Dendritic cell treated with granulocyte-macrophage colony-stimulating factor and Interleukin-4, amounts not matched to agents 40 ng/mL and 50 ng/mL, for 4 days (primary cell): ENCODE measurements at regions not wholly inside any gene's neighbourhood (a gene's known extent, or its start where the extent isn't known, plus 50 kb on each side); places are given as distances from the start of the nearest gene placed in this dataset.

Source experiments
- H3K27ac Mint-ChIP-seq: one replicate; pipeline ENCODE4 v1.8.0; 2022; ENCODE audit warnings: mild to moderate bottlenecking, mixed read lengths
- H3K27me3 Mint-ChIP-seq: one replicate; pipeline ENCODE4 v1.8.0; 2022; ENCODE audit warnings: mild to moderate bottlenecking, mixed read lengths
- H3K36me3 Mint-ChIP-seq: one replicate; pipeline ENCODE4 v1.8.0; 2022; ENCODE audit warnings: low read depth, mixed read lengths
- H3K4me1 Mint-ChIP-seq: one replicate; pipeline ENCODE4 v1.8.0; 2022; ENCODE audit warnings: low read depth, mixed read lengths
- H3K4me3 Mint-ChIP-seq: one replicate; pipeline ENCODE4 v1.8.0; 2022; ENCODE audit warnings: mild to moderate bottlenecking, moderate library complexity, mixed read lengths
- H3K9me3 Mint-ChIP-seq: one replicate; pipeline ENCODE4 v1.8.0; 2022; ENCODE audit warnings: mixed read lengths
- intact Hi-C: fragments of 100-400 bp; cut with micrococcal nuclease; formaldehyde crosslinking; loops from one replicate; pipeline ENCODE4 v1.15.0; 2022

DNA sequence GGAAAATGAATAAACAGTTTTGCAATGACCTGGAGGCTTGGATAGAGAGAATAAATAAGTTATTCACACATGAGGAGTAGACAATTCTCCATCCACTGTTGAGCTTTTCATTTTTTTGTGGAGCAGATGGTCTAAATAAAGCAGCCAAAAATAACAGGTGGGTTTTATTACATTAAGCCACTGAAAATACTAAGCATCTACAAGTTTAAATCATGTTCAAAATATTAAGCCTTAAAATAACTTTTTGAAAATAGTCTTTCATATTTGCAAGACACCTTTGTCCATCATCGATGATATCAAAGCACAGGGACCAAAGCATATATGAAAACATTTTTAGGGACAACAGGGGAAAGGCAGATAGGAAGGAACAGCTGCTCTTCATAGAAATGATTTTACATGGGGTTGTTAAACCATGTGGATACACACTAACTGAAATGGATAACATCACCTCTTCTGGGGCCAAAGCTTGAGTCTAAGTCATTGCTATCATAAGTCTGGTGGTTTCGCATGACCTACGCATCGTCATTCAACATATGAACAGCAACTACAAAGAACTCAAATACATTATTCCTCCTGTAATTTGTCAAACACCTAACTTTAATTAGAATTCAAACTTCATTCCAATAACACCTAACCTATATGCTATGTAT, 197.6 kb upstream of the CHST9 start:
- intact Hi-C loops, result no loop called here
- Mint-ChIP-seq H3K27ac (no peak overlapping the region), H3K4me1 (no peaks in the 10 kb centered on the region), H3K9me3 (no peaks in the 10 kb centered on the region), H3K4me3 (no peak overlapping the region), H3K36me3 (no peaks in the 10 kb centered on the region), H3K27me3 (no peaks in the 10 kb centered on the region)

DNA sequence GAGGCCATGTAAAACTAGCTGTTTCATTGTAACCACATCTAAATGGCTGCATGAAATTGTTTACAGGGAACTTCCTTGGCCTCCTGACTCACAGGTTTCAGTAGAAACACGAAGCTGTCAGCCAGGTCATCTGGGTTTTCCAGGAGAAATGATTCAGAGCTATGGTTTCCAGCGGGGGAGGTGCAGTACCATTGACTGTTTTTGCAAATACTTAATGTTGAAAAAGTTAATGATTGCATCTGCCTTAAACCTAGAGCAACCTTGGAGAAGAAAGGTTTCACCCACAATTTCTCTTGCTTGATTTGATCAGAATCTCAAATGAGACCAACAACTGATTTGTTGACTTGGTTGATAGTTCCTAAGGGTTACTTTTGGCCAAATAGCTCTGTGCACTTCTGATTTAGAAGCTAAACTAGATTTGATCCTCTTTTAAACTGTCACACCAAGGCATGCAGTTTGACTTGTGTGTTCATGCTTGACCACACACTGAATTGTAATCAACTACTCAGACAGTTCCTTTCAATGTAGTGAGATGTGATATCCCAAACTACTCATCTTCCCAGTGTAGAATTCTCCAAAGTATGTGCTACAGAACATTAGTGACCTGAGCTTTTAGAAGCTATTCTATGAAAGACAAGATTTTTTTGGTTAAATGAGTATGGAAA, 193.5 kb upstream of the CHST9 start:
- Mint-ChIP-seq H3K36me3 (no peaks in the 10 kb centered on the region), H3K4me3 (no peak overlapping the region), H3K27me3 (no peaks in the 10 kb centered on the region), H3K9me3 (no peaks in the 10 kb centered on the region), H3K4me1 (no peaks in the 10 kb centered on the region), H3K27ac (no peak overlapping the region)
- intact Hi-C loops, result no loop called here

DNA sequence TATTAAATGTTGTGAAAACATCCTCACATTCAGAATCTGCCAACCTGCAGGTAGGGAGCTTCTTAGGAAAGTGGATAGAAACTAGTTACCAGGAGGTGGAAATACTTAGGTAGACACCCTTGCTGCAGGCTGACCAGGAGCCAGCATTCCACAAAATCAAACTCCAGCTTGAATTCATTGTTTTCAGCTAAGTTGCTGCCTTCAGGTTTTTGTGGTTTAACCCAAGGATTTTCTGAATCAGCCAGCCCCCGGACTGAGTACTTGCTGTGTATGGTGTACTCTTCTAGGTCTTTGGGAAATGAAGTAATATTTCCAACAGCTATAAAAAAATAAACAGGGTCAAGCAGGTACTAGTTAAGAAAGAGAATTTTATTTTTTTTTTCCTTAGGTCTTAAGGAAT, 192.1 kb upstream of the CHST9 start:
- H3K36me3 Mint-ChIP-seq, result no peaks in the 10 kb centered on the region
- H3K9me3 Mint-ChIP-seq, result no peaks in the 10 kb centered on the region

DNA sequence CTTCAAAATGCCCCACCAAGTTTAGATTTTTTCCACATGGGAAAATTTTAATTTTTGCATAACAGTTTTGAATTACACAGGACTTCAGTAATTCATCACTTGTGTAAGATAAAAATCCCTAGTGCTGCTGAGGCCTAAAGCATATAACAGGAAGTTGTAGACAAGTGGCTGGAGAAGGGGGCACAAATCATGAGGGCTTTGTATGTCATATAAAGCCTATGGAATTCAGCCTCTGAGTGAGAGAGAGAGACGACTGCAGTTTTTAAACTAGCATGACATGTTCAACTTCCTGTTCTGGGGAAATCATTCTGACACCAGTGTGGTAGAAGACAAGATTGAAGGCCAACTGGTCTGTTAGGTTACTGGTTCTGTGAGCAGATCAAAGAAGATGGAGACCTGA, 187.3 kb upstream of the CHST9 start:
- intact Hi-C loops, result no loop called here
- Mint-ChIP-seq H3K36me3 (no peaks in the 10 kb centered on the region), H3K9me3 (no peaks in the 10 kb centered on the region), H3K4me1 (no peaks in the 10 kb centered on the region), H3K4me3 (no peak overlapping the region), H3K27ac (no peak overlapping the region), H3K27me3 (no peaks in the 10 kb centered on the region)

More for the DNA sequence above, 192.1 kb upstream of the CHST9 start:
- intact Hi-C loops, result no loop called here
- H3K27me3 Mint-ChIP-seq, result no peaks in the 10 kb centered on the region
- no peak overlapping the region for H3K27ac Mint-ChIP-seq
- H3K4me3 Mint-ChIP-seq, result no peak overlapping the region
- no peaks in the 10 kb centered on the region for H3K4me1 Mint-ChIP-seq

DNA sequence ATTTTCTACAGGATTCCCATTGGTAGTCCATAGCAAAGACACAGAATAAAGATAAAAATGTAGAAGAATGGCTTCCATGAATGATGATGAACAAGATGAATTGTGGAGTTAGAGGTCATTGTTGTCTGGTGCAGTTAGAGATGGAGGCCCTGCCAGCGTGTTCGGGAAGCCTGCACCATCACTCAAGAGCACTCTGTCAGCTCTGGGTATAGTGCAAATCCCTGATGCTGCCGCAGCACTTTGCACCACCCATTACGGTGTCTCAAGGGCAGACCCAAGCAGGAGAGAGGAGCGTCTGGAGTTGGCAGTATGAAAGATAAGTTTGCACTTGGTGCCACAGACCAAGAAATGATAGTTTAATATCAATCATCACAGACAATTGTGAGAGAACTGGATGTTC, 181.6 kb upstream of the CHST9 start:
- no peaks in the 10 kb centered on the region for H3K27me3 Mint-ChIP-seq
- intact Hi-C loops, result no loop called here
- H3K36me3 Mint-ChIP-seq, result no peaks in the 10 kb centered on the region
- no peak overlapping the region for H3K27ac Mint-ChIP-seq
- no peaks in the 10 kb centered on the region for H3K4me1 Mint-ChIP-seq
- no peaks in the 10 kb centered on the region for H3K9me3 Mint-ChIP-seq
- no peak overlapping the region for H3K4me3 Mint-ChIP-seq

DNA sequence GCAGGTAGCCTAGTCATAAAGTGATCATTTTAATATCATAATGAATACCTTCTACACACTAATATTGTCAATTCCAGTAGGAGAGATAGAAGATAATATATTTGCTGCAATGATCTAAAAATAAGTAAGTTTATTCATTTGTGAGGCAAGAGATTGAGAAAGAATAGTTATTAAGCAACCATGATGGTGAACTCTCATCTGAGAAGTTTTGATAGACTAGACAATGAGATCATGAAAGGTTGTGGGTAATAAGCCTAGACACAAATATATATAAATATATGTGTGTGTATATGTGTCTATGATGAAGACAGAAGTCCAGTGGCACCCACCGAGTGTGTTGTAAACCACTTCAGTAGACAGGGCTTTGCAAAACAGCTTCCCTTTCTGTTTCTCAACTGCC, 181.0 kb upstream of the CHST9 start:
- Mint-ChIP-seq H3K36me3 (no peaks in the 10 kb centered on the region), H3K4me3 (no peak overlapping the region), H3K27me3 (no peaks in the 10 kb centered on the region), H3K4me1 (no peaks in the 10 kb centered on the region), H3K27ac (no peak overlapping the region), H3K9me3 (no peaks in the 10 kb centered on the region)
- intact Hi-C loops, result no loop called here

DNA sequence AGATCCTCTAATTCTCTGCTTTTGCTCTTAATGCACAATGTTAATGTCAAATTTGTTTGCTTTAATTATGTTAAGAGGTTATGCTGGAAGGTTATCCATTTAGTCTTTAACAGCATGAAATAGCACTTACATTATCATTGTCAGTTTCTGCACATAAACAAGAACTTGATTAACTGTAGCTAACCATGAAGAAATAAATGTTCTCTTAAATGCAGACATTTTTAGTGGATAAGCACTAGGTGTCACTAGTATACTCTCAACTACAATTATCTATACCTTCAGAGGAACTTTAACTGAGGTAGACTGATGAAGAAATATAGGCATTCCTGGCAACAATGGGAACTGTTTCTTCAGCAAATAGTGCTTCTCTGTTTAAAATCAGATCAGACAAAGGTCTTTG, 178.8 kb upstream of the CHST9 start:
- Mint-ChIP-seq H3K27ac (no peak overlapping the region), H3K4me3 (no peak overlapping the region), H3K4me1 (no peaks in the 10 kb centered on the region), H3K9me3 (no peaks in the 10 kb centered on the region), H3K27me3 (no peaks in the 10 kb centered on the region), H3K36me3 (no peaks in the 10 kb centered on the region)
- intact Hi-C loops, result no loop called here

DNA sequence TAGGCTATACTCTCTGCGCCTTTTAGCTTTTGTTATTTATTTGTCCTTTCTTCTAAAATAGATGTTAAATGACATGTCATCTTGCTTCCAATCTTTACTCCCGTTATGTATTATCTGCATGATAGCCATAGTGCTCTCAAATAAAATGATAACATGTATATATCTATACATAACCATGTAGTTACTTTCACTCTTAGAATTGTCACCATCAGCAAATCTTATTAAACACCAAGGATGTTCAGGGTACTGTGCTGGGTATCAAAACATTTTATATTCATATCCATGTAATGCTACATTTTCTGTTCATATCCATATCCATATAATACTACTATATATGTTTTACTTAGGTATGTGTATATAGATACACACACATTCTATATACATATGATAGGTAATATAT, 176.4 kb upstream of the CHST9 start:
- H3K36me3 Mint-ChIP-seq, result no peaks in the 10 kb centered on the region
- intact Hi-C loops, result no loop called here
- H3K27me3 Mint-ChIP-seq, result no peaks in the 10 kb centered on the region
- H3K4me1 Mint-ChIP-seq, result no peaks in the 10 kb centered on the region
- H3K4me3 Mint-ChIP-seq, result no peak overlapping the region
- no peaks in the 10 kb centered on the region for H3K9me3 Mint-ChIP-seq
- no peak overlapping the region for H3K27ac Mint-ChIP-seq

DNA sequence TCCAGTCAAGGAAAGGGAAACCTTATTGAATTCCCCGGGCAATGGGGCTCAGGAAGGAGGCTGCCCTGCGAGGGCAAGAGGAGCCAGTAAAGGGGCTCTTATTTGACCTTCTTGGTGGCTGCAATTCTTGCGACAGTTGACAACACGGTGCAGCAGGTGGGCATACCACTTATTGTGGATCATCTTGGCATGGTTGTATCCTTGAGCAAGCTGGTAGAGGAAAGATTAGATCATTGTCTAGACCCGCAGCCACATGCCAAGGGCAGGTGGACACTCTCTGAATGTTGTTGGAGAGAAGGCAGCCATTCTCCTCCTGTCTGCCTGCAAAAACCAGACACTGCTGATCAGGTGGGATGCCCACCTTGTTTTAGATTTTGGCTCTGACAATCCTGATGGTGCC, 170.2 kb upstream of the CHST9 start:
- Mint-ChIP-seq H3K4me1 (no peaks in the 10 kb centered on the region), H3K36me3 (no peaks in the 10 kb centered on the region), H3K4me3 (no peak overlapping the region), H3K27ac (no peak overlapping the region), H3K27me3 (no peaks in the 10 kb centered on the region), H3K9me3 (no peaks in the 10 kb centered on the region)
- intact Hi-C loops, result no loop called here

DNA sequence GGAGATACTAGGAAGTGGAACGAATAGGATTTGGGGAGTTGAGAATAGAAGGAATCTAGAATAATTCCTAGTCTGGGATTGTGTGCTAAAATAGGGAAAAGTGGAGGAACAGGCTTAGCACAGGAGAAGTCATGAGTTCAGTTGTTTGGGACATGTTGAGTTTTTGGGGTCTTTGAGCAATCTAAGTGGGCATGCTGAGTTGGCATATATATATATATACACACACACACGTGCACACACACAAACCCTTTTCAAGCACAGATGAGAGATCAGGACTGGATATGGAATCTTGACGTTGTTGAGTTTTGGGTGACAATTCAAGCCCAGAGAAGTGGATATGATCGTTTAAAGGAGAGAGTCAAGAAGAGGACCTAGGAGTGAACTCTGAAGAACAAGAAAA, 168.2 kb upstream of the CHST9 start:
- no peak overlapping the region for H3K27ac Mint-ChIP-seq
- H3K36me3 Mint-ChIP-seq, result no peaks in the 10 kb centered on the region

DNA sequence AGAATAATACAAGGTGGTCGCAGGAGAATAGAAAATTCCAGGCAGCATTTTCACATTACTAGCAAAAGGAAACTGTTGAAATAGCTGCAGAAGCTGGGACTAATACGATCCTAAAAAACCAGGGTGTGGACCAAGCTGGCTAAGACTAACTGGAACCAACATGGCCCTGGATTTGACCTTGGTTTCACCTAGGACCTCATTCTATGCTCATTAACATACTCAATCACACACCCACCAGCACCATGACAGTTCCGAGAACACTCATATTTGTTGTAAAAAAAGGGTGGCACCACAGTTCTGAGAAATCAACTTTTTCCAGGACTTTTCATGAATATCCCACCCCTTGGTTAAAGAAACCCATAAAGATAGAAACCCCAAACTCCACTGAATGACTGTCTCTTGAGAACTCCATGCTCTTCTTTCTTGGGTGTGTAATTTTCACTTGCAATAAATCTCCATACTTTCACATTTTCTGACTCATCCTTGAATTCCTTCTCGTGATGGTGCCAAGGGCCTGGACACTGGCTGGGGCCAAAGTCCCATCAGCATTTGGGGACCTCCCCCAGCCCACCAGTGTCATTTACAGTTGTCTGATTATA, 164.3 kb upstream of the CHST9 start:
- Mint-ChIP-seq H3K9me3 (no peaks in the 10 kb centered on the region), H3K4me3 (no peak overlapping the region), H3K27ac (no peak overlapping the region), H3K27me3 (no peaks in the 10 kb centered on the region), H3K4me1 (no peaks in the 10 kb centered on the region), H3K36me3 (no peaks in the 10 kb centered on the region)
- intact Hi-C loops, result no loop called here

More for the DNA sequence above, 168.2 kb upstream of the CHST9 start:
- H3K4me1 Mint-ChIP-seq, result no peaks in the 10 kb centered on the region
- no peaks in the 10 kb centered on the region for H3K9me3 Mint-ChIP-seq
- no peak overlapping the region for H3K4me3 Mint-ChIP-seq
- intact Hi-C loops, result no loop called here
- H3K27me3 Mint-ChIP-seq, result no peaks in the 10 kb centered on the region

DNA sequence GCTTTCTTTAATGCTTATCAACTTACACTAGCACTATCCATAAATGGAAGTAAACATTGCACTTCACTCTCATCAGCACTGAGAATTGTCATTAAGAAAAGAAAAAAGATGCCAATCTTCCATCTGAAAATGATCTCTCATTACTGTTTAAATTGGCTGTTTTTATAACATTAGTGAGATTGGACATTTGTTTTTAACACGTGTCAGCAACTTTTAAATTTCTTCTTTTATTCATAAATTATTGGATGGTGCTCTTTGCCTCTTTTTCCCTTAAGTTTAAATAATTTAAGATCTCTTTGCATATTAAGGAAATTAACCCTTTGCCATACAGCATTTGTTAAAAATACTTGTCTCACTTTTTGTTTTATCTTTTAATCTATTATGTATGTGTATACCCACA, 146.5 kb upstream of the CHST9 start:
- H3K27ac Mint-ChIP-seq, result no peak overlapping the region

DNA sequence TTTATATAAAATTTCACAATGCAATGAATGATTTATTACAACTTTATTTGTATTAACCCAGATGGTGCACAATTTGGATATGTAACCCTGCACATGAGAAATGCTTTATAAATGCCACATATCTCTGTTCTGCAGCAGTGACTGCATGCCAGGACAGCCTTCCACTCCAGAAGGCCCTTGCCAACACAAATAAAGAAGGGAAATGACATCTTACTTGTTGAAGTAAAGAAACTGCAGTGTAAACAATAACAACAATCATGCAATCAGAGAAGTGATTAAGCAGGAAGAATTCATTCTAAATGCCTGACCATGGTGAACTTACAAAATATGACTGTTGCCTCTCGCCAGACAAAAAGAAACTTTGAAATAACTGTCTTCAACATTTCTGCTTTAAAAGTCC, 129.9 kb upstream of the CHST9 start:
- Mint-ChIP-seq H3K27me3 (no peaks in the 10 kb centered on the region), H3K27ac (no peak overlapping the region), H3K4me1 (no peaks in the 10 kb centered on the region), H3K36me3 (no peaks in the 10 kb centered on the region), H3K4me3 (no peak overlapping the region), H3K9me3 (no peaks in the 10 kb centered on the region)
- intact Hi-C loops, result no loop called here

More for the DNA sequence above, 146.5 kb upstream of the CHST9 start:
- intact Hi-C loops, result no loop called here
- H3K27me3 Mint-ChIP-seq, result no peaks in the 10 kb centered on the region
- H3K4me1 Mint-ChIP-seq, result no peaks in the 10 kb centered on the region
- H3K36me3 Mint-ChIP-seq, result no peaks in the 10 kb centered on the region
- H3K9me3 Mint-ChIP-seq, result peaks cover 4% of the 10 kb centered on the region
- H3K4me3 Mint-ChIP-seq, result no peak overlapping the region

DNA sequence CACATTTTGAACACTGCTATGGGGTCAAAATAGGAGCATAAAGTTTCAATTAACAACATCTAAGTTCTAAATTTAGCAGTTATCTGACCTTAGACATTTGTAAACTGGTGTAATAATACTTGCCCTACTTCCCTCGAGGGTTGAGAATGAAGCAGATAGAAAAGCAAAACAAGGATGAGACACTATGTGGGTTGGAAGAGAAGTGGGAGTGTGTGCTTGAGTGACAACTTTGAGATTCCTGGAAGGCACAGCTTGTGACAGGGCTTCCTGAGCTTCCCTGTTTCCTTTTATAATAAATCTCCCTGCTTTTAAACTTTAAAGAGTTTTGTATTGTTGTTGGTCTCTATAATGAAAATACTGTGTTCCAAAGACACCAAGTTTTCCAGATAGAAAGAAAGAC, 128.6 kb upstream of the CHST9 start:
- no peaks in the 10 kb centered on the region for H3K4me1 Mint-ChIP-seq
- no peak overlapping the region for H3K27ac Mint-ChIP-seq
- H3K4me3 Mint-ChIP-seq, result no peak overlapping the region
- no peaks in the 10 kb centered on the region for H3K36me3 Mint-ChIP-seq
- H3K9me3 Mint-ChIP-seq, result no peaks in the 10 kb centered on the region
- intact Hi-C loops, result no loop called here
- H3K27me3 Mint-ChIP-seq, result no peaks in the 10 kb centered on the region

DNA sequence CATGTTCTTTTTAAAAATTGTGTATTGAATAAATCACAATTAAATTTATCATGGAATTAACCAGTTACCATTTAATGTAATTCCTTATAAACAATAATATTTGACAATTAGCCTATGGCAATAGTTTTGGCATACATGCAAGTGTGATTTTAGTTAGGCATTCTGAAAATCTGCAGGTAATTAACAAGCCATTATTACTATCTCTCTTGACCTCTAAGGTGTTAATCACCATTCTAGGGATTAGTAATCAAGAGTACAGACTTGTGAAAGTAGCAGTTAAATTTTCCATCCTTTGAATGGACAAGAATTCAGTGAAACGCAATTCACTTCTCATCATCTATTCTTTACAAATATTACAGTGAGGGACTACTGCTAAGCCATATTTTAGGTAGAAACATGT, 127.7 kb upstream of the CHST9 start:
- H3K4me3 Mint-ChIP-seq, result no peak overlapping the region
- no peaks in the 10 kb centered on the region for H3K4me1 Mint-ChIP-seq
- intact Hi-C loops, result no loop called here
- H3K27ac Mint-ChIP-seq, result no peak overlapping the region
- H3K36me3 Mint-ChIP-seq, result no peaks in the 10 kb centered on the region
- no peaks in the 10 kb centered on the region for H3K9me3 Mint-ChIP-seq
- no peaks in the 10 kb centered on the region for H3K27me3 Mint-ChIP-seq
